Liver (tissue), 3 donors: ENCODE measurements at regions not wholly inside any gene's neighbourhood (a gene's known extent, or its start where the extent isn't known, plus 50 kb on each side); places are given as distances from the start of the nearest gene placed in this dataset.
"Not testable (repeated sequence)": the region's sequence is repeated elsewhere in the genome, so short reads cannot be mapped to it uniquely, and the experiment has no call there.

Experiments
- FOXA1 ChIP-seq: IDR thresholded peaks from 2 replicates; pipeline ENCODE4 v1.6.1; 2016; ENCODE audit warnings: antibody characterized with exemption
- GABPA ChIP-seq, 2 donors: IDR thresholded peaks in 1 of 2; conservative IDR thresholded peaks in 1 of 2; 2 replicates each; pipeline ENCODE4 v1.6.1; 2016; ENCODE audit warnings: antibody characterized with exemption in 2 of 2, mild to moderate bottlenecking in 1 of 2, moderate library complexity in 1 of 2
- JUND ChIP-seq, 2 donors: IDR thresholded peaks; 2 replicates each; pipeline ENCODE4 v1.6.1; 2016; ENCODE audit warnings: antibody characterized with exemption in 2 of 2
- TF ChIP-seq, protein P1 (sequence below): fragments of 150-350 bp; IDR thresholded peaks from 2 replicates; pipeline ENCODE4 v1.5.1; 2017; ENCODE audit warnings: improper control_type of control experiment, low read depth, low read length; ENCODE audit not compliant: missing input control
- TF ChIP-seq, protein P2 (sequence below): IDR thresholded peaks from 2 replicates; pipeline ENCODE4 v1.6.1; 2016; ENCODE audit warnings: antibody characterized with exemption
- donor health status: healthy.
- donor health status: healthy.

DNA sequence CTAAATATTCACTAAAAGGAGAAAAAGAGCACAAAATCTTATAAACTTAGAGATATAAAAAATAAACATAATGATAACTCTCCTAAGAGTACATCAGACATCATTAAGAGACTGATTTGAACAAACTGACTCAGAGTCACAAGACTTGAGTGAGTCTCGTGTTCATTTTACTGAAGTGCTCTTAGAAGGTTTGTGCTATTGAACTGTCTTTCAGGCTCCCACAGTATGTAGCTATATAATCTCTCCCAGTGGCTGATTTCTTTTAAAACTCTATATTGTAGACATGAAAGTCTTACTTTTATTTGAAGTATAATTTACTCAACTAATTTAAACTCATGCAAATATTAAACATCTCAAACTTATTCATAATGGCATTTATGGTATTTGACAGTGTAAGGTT lies 456.0 kb upstream of the FAM174A start:
- TF ChIP-seq JUND (IDR thresholded peaks at IDR 0.05); GABPA (IDR thresholded peaks at IDR 0.05 in 1 of 2, conservative IDR thresholded peaks at IDR 0.05 in 1 of 2); FOXA1: not testable (repeated sequence)
- TF ChIP-seq, protein P1, sequence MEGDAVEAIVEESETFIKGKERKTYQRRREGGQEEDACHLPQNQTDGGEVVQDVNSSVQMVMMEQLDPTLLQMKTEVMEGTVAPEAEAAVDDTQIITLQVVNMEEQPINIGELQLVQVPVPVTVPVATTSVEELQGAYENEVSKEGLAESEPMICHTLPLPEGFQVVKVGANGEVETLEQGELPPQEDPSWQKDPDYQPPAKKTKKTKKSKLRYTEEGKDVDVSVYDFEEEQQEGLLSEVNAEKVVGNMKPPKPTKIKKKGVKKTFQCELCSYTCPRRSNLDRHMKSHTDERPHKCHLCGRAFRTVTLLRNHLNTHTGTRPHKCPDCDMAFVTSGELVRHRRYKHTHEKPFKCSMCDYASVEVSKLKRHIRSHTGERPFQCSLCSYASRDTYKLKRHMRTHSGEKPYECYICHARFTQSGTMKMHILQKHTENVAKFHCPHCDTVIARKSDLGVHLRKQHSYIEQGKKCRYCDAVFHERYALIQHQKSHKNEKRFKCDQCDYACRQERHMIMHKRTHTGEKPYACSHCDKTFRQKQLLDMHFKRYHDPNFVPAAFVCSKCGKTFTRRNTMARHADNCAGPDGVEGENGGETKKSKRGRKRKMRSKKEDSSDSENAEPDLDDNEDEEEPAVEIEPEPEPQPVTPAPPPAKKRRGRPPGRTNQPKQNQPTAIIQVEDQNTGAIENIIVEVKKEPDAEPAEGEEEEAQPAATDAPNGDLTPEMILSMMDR = not testable (repeated sequence)
- TF ChIP-seq, protein P2, sequence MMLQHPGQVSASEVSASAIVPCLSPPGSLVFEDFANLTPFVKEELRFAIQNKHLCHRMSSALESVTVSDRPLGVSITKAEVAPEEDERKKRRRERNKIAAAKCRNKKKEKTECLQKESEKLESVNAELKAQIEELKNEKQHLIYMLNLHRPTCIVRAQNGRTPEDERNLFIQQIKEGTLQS = not testable (repeated sequence)
